SK-N-SH (cell line): ENCODE measurements at regions not wholly inside any gene's neighbourhood (a gene's known extent, or its start where the extent isn't known, plus 50 kb on each side); places are given as distances from the start of the nearest gene placed in this dataset.

Experiments used
- CTCF ChIP-seq: fragments of 200-600 bp; sonication (generic); IDR thresholded peaks from 2 replicates; pipeline ENCODE4 v1.6.1; 2017; ENCODE audit warnings: antibody characterized with exemption, mild to moderate bottlenecking, moderate library complexity
- YY1 ChIP-seq: IDR thresholded peaks from 2 replicates; pipeline ENCODE4 v1.4.0; 2012; ENCODE audit warnings: low read depth, mild to moderate bottlenecking

- TF ChIP-seq YY1 (no peak), CTCF (no peak)
Observed at GRCh38 chr13:64311112-64311511, 2895.5 kb upstream of the PCDH20 start.
